Sigmoid colon (tissue), 6 donors: ENCODE measurements at regions not wholly inside any gene's neighbourhood (a gene's known extent, or its start where the extent isn't known, plus 50 kb on each side); places are given as distances from the start of the nearest gene placed in this dataset.

Source experiments
- DNase-seq: peaks from one replicate; pipeline ENCODE4 v3.0.0-alpha.2; 2019
- H3K27ac ChIP-seq, 4 donors: fragments of 200-600 bp; sonication (generic); one replicate each; pipeline ENCODE4 v1.5.1; 2016 to 2019; ENCODE audit warnings: mild to moderate bottlenecking in 1 of 4
- H3K27me3 ChIP-seq, 3 donors: fragments of 200-600 bp; sonication (generic); one replicate each; pipeline ENCODE4 v1.5.1; 2019; ENCODE audit warnings: mild to moderate bottlenecking in 1 of 3
- H3K36me3 ChIP-seq, 4 donors: fragments of 200-600 bp; sonication (generic); one replicate each; pipeline ENCODE4 v1.5.1; 2016 to 2019
- H3K4me1 ChIP-seq, 4 donors: fragments of 200-600 bp; sonication (generic); one replicate each; pipeline ENCODE4 v1.5.1; 2017 to 2019
- H3K4me3 ChIP-seq, 4 donors: fragments of 200-600 bp; sonication (generic); one replicate each; pipeline ENCODE4 v1.5.1; 2017 to 2019; ENCODE audit warnings: mild to moderate bottlenecking in 2 of 4, moderate library complexity in 1 of 4
- H3K9me3 ChIP-seq, 4 donors: fragments of 200-600 bp in 3 of 4; sonication (generic) in 3 of 4; one replicate each; pipeline versions ENCODE4 v1.5.1 to v1.6.1; 2013 to 2019
- CTCF ChIP-seq, 4 experiments: fragments of 450-650 bp in 3 of 4; fragments of 200-600 bp in 1 of 4; IDR thresholded peaks; one replicate each; pipeline ENCODE4 v1.5.1; 2016 to 2019; ENCODE audit warnings: antibody characterized with exemption in 4 of 4, mild to moderate bottlenecking in 3 of 4, moderate library complexity in 2 of 4
- EP300 ChIP-seq, 4 donors: sonication (generic); formaldehyde crosslinking; IDR thresholded peaks; one replicate each; pipeline ENCODE4 v1.6.1; 2017; ENCODE audit warnings: antibody characterized with exemption in 4 of 4
- POLR2A ChIP-seq, 2 donors: fragments of 450-650 bp; IDR thresholded peaks; one replicate each; pipeline ENCODE4 v1.6.1; 2016; ENCODE audit warnings: antibody characterized with exemption in 2 of 2, mild to moderate bottlenecking in 2 of 2, moderate library complexity in 2 of 2
- POLR2AphosphoS5 ChIP-seq, 4 donors: sonication (generic); formaldehyde crosslinking; IDR thresholded peaks; one replicate each; pipeline ENCODE4 v1.6.1; 2017; ENCODE audit warnings: antibody characterized with exemption in 4 of 4
- WGBS, 2 donors: extraction: QIAGEN DNeasy Blood & Tissue Kit; methylation state at CpG; one replicate each; pipeline ENCODE4 v1.1.7; 2013; 5-methylcytosine and 5-hydroxymethylcytosine counted together
- intact Hi-C: fragments of 100-400 bp; cut with DNase I; formaldehyde crosslinking; loops from one replicate; pipeline ENCODE4 v1.15.1; 2023
- donor health status: healthy with polysubstance abuse.
- donor health status: healthy.

- TF ChIP-seq POLR2A (IDR thresholded peaks at IDR 0.05) (no peak), CTCF (IDR thresholded peaks at IDR 0.05) (no peak), POLR2AphosphoS5 (IDR thresholded peaks at IDR 0.05) (no peak), EP300 (IDR thresholded peaks at IDR 0.05) (no peak)
- WGBS, 2 donors, result 20 to 60% methylated on average over 1 of the region's 1 CpG
Measured at GRCh38 chr6:86535100-86535499, 402.2 kb upstream of the HTR1E start.

GRCh38 chr6:86529635-86530034 is 407.7 kb upstream of the HTR1E start:
- TF ChIP-seq EP300 (IDR thresholded peaks at IDR 0.05), result no peak
- no peak for TF ChIP-seq CTCF (IDR thresholded peaks at IDR 0.05)
- no peak for TF ChIP-seq POLR2AphosphoS5 (IDR thresholded peaks at IDR 0.05)
- no peak for TF ChIP-seq POLR2A (IDR thresholded peaks at IDR 0.05)
- no peak for DNase-seq
- H3K36me3 ChIP-seq, result no peaks in the 10 kb centered on the region
- H3K27me3 ChIP-seq, result no peaks in the 10 kb centered on the region
- no peaks in the 10 kb centered on the region for H3K4me1 ChIP-seq
- no peak overlapping the region for H3K27ac ChIP-seq
- WGBS, 2 donors, result 96% methylated on average over 1 of the region's 1 CpG
- peaks cover 0 to 10% (median 0%) of the 10 kb centered on the region in 4 donors for H3K9me3 ChIP-seq
- H3K4me3 ChIP-seq, result no peak overlapping the region
- intact Hi-C loops, result no loop called here

More at GRCh38 chr6:86535100-86535499, 402.2 kb upstream of the HTR1E start:
- no peaks in the 10 kb centered on the region for H3K36me3 ChIP-seq
- no peaks in the 10 kb centered on the region for H3K9me3 ChIP-seq
- H3K27ac ChIP-seq, result no peak overlapping the region
- H3K4me1 ChIP-seq, result no peaks in the 10 kb centered on the region
- intact Hi-C loops, result no loop called here
- no peak for DNase-seq
- H3K4me3 ChIP-seq, result no peak overlapping the region
- H3K27me3 ChIP-seq, result no peaks in the 10 kb centered on the region

DNA sequence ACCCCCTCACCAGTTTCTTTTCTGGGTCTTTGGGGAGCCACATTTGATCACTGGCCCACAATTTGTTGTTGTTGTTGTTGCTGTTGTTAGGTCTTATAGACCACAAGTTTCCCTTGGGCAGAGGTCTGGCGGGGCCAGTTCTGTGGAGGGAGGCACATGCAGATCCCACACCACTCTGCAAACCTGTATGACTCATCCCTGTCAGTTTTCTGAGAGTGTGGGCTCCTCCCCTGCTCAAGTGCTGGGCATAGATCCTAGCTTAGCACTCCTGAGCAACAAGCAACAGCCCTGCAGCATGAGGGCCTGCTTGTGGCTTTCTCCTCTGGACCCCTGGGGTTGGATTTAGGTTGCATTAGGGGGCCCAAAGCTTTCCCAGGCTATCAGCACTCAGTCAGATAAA is 411.1 kb upstream of the HTR1E start:
- H3K27ac ChIP-seq, result no peak overlapping the region
- TF ChIP-seq POLR2A (IDR thresholded peaks at IDR 0.05) (no peak), EP300 (IDR thresholded peaks at IDR 0.05) (no peak), POLR2AphosphoS5 (IDR thresholded peaks at IDR 0.05) (no peak), CTCF (IDR thresholded peaks at IDR 0.05) (no peak)
- H3K27me3 ChIP-seq, result no peaks in the 10 kb centered on the region
- H3K36me3 ChIP-seq, result no peaks in the 10 kb centered on the region
- H3K4me3 ChIP-seq, result no peak overlapping the region
- intact Hi-C loops, result no loop called here
- H3K9me3 ChIP-seq, result peaks cover 0 to 11% (median 0%) of the 10 kb centered on the region in 4 donors
- DNase-seq, result no peak
- H3K4me1 ChIP-seq, result no peaks in the 10 kb centered on the region
- 0 to 37% methylated on average over 1 of the region's 1 CpG for WGBS, 2 donors

- DNase-seq, result no peak
- Histone ChIP-seq H3K27ac (no peak overlapping the region), H3K27me3 (no peaks in the 10 kb centered on the region), H3K4me1 (no peaks in the 10 kb centered on the region), H3K4me3 (no peak overlapping the region), H3K9me3 (no peaks in the 10 kb centered on the region), H3K36me3 (no peaks in the 10 kb centered on the region)
- TF ChIP-seq EP300 (IDR thresholded peaks at IDR 0.05), result no peak
- TF ChIP-seq CTCF (IDR thresholded peaks at IDR 0.05), result no peak
- TF ChIP-seq POLR2AphosphoS5 (IDR thresholded peaks at IDR 0.05), result no peak
- no peak for TF ChIP-seq POLR2A (IDR thresholded peaks at IDR 0.05)
- WGBS, 2 donors, result 75% methylated on average over 4 of the region's 4 CpGs
- intact Hi-C loops, result no loop called here
Measured at GRCh38 chr6:86516087-86516486, 421.2 kb upstream of the HTR1E start.

GRCh38 chr6:86511962-86512361 is 425.4 kb upstream of the HTR1E start:
- no peaks in the 10 kb centered on the region for H3K4me1 ChIP-seq
- no peaks in the 10 kb centered on the region for H3K9me3 ChIP-seq
- no peaks in the 10 kb centered on the region for H3K27me3 ChIP-seq
- intact Hi-C loops, result no loop called here
- TF ChIP-seq POLR2AphosphoS5 (IDR thresholded peaks at IDR 0.05) (no peak), POLR2A (IDR thresholded peaks at IDR 0.05) (no peak), CTCF (IDR thresholded peaks at IDR 0.05) (no peak), EP300 (IDR thresholded peaks at IDR 0.05) (no peak)
- DNase-seq, result no peak
- no peaks in the 10 kb centered on the region for H3K36me3 ChIP-seq
- no peak overlapping the region for H3K4me3 ChIP-seq
- H3K27ac ChIP-seq, result no peak overlapping the region
